OCI-LY7 (cell line): ENCODE measurements at regions not wholly inside any gene's neighbourhood (a gene's known extent, or its start where the extent isn't known, plus 50 kb on each side); places are given as distances from the start of the nearest gene placed in this dataset.

Source experiments
- CTCF ChIP-seq: fragments of 200-600 bp; sonication (generic); conservative IDR thresholded peaks from 2 replicates; pipeline ENCODE4 v1.5.1; 2014; ENCODE audit warnings: mild to moderate bottlenecking, antibody characterized with exemption, low read length, moderate library complexity, mixed read lengths
- EZH2phosphoT487 ChIP-seq: fragments of 200-600 bp; sonication (generic); IDR thresholded peaks from 2 replicates; pipeline ENCODE4 v1.6.1; 2018; ENCODE audit warnings: low read depth, borderline replicate concordance, mild to moderate bottlenecking, mixed run types, antibody characterized with exemption, low read length, moderate library complexity, mixed read lengths

- TF ChIP-seq EZH2phosphoT487, result no peak
- no peak for TF ChIP-seq CTCF
Observed at GRCh38 chr13:21287331-21287907, 111.0 kb downstream of the MRPL57 start.
